Right renal pelvis (tissue), 4 donors: ENCODE measurements at regions not wholly inside any gene's neighbourhood (a gene's known extent, or its start where the extent isn't known, plus 50 kb on each side); places are given as distances from the start of the nearest gene placed in this dataset.

Source experiments
- DNase-seq, 4 donors: peaks; one replicate each; pipeline ENCODE4 v3.0.0-alpha.2; 2013; ENCODE audit warnings: low read depth in 4 of 4, low spot score in 3 of 4, missing footprints in 1 of 4

DNA sequence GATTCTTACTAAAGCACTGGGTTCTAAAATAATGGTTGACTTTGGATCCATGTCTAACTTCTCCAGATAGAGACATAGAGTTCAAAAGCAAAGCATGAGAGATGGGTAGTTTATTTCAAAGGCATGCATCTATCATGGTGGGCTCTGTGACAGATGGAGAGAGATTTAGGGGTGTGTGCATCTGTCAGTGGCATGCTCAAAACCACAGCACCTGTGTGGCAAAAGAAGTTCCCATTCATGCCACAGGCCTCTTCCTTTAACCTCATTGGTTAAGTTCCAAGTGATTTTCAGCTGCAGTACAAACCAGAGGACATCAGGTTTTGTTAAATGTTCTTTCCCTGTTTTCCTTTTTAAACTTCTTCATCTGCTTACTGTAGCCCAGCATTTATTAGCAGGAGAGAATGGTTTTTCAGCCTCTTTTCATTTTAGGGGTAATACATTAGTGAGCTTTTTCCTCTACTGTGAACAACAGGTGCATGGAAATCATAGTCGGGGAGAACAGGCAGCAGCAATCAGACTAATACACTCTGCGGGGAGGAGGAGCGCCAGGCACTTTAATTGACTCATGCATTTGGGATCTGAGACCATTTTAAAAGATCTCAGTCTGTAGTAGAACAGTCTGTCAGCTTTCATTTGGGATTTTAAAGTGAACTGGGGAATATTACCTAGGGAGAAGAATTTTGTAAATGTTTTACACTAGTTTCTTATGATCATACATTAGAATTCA is 52.4 kb upstream of the UPP2 start:
- no peak for DNase-seq

DNA sequence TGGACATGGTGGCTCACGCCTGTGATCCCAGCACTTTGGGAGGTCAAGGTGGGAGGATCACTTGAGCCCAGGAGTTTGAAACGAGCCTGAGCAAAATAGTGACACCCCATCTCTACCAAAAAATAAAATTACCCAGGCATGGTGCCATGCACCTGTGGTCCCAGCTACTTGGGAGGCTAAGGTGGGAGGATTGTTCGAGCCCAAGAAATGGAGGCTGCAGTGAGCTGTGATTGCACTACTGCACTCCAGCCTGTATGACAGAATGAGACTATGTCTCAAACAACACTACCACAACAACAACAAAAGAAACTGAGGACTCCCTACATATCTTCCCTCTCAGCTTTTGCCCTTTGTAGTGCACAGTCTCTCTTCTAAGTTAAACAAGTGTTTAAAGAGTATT is 53.3 kb upstream of the UPP2 start:
- no peak for DNase-seq

DNA sequence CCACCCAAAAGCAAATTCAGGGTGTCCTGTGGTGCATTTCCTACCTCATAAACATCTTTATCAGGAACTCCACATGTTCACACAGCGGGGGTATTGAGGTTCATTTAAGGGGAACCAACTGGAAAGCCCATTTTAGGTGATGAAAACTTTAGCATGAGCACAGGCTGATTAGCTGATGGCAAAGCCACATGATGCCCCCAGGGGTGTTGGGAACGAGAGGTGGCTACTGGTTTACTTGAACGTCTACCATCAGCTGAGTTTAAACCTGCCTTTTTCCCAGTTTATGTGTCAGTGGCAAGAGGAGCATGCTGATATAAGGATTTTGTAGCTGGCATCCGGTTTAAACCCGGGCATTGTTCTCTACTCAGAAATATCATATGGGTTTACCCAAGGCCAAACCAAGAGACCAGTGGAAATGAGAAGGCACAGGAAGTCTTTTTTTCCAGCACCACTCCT is 54.5 kb upstream of the UPP2 start:
- DNase-seq: no peak

DNA sequence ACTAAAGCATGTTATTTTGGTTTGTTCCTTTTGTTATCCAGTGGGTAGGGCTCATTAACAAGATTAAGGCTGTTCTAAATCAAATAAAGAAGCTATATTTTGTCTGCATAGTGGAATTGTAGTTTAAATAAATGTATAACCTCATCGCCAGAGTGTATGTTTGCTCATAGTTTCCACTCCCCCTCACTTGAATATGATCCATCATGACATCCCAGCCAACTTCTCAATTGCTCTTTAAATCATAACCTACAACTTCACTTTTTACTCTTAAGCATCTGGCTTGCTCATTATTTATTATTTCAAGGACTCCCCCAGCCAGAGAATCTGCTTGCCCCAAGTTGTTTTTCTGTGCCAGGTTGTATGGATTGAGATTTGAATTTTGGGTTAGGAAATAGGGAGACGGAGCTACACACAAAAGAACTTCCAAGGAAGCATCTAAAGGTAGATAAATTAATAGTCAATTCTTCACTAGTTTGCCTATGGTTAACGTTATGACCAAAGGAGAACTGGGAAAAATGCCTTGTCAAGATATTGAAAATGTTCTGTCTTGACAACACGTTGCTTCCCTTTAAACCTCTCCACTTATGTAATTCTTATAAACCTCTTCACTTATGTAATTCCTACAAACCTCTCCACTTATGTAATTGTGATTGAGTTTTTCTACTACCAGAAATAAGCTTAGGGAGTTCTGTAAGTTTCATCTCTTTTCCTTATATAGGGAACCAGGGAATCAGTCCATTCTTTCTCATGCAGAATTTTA is 55.4 kb upstream of the UPP2 start:
- DNase-seq: no peak

DNA sequence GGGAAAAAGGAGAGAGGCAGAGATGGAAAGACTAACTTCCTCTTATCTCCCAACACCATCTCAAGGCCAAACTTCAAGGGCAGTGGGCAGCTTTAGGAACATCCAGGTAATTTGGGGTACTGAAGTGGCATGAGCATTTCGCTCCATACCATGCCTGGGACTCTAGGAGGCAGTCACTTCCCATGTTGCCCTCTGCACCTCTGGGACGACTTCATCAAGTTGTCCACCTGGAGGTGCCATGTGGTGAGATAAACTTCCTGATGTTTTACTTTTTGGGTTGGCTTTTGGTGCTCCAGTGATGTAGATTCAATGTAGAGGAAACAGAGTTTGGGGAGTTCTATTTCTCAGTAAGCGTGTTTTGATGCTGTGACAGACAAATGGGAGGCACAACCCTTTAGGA is 56.3 kb upstream of the UPP2 start:
- DNase-seq: no peak

DNA sequence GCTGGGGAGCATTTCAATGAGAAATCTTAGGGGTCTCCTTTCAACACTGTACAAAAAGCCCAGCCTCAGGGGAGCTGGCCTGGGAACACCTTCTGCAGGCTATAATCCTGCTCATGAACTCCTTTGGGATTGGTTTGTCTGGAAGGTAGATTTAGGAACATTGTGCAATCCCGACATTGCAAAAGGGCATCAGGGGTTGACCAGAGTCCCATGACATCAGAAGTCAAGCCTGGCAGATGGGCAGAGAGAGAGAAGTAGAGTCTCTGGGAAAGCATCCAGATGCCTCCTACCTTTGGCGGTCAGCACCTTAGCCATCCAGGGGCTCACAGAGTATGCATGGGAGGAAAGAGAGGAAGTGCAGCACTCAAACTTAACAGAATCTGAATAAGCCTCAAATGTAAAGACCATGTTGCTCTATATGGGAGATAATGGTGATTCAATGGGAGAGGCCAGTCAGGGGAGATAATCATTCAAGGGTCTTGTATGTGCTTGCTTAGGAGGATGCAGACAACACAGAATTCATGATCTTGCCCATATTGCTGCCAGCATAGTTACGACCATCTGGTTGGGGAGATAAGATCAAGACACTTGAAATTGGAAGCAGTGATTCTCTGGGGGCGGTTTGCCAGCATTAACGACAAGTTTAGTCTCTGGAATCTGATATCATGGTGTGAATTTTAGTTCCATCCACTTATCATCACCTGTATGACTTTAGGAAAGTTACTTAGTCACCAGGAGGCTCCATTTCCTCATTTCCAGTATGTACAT is 58.3 kb upstream of the UPP2 start:
- no peak for DNase-seq

DNA sequence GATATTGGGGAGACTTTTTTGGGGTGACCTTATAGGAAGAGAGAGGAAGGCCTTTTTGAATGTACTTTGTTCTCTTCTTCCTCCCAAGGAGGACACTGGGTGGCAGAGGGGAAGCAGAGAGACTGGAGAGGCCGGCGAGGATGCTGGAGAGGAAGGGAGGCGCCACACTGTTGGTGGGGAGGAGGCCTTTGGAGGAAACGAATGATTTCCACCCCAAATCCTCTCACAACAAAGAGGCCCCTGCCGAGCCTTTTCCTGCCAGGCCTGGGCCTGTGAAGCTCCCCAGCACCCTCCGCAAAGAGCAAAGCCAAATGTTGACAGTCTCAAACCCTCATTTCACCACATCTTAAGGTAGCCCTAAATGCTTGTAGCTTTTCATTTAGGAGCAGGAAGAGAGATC is 59.0 kb upstream of the UPP2 start:
- no peak for DNase-seq

DNA sequence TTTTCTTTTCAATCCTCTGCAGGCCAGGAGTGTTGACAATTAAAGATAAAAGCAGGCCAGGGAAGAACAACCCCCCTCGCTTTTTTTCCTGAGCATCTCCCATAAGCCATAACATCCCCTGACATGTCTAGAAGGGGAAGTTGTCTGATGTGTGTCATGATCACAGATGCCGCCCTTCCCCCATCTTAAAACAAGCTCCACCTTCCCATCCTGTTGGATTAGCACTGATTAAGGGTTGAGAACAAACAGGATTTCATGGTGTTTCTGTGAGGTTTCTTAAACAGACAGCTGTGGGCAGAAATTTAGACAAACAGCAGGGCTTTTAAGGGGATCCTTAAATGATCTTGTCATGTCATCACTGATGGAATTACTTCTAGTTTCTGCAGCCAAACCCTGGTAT is 59.4 kb upstream of the UPP2 start:
- DNase-seq: no peak

DNA sequence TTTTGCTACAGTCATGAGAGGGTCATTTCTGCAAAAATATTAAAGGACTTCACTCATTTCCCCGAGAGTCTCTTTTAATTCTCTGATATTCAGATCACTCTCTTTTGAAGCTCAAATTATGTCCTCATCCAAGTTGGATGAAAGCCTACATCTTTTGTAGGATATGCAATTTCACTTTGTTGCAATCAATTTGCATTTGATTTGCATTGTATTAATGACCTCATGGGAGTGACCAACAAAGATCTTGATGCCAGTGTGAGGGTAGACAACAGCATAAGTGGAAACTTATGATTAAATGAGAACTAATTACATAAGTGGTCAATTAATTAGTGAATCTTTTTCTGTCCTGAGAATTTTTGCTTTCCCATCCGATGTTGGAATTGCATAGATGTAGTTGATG is 60.3 kb upstream of the UPP2 start:
- DNase-seq: no peak

DNA sequence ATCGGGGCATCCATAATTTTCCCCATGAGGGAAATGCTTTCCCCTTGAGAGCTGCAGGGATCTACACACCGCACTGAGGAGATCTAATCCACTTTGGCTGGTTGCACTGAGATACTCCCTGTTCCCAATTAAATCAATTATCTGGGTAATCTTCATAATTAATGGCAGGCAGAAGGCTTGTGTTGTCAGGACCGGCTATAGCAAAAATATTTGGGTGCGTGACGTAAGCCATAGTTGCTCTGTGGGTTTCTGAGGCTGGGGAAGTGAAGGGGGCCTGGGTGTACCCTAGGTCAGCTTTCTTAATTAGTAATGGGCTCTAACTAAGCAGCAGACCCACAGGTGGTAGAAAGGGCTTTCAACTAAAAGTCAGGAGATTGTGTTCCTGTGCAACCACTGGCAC is 62.8 kb upstream of the UPP2 start:
- DNase-seq: no peak

DNA sequence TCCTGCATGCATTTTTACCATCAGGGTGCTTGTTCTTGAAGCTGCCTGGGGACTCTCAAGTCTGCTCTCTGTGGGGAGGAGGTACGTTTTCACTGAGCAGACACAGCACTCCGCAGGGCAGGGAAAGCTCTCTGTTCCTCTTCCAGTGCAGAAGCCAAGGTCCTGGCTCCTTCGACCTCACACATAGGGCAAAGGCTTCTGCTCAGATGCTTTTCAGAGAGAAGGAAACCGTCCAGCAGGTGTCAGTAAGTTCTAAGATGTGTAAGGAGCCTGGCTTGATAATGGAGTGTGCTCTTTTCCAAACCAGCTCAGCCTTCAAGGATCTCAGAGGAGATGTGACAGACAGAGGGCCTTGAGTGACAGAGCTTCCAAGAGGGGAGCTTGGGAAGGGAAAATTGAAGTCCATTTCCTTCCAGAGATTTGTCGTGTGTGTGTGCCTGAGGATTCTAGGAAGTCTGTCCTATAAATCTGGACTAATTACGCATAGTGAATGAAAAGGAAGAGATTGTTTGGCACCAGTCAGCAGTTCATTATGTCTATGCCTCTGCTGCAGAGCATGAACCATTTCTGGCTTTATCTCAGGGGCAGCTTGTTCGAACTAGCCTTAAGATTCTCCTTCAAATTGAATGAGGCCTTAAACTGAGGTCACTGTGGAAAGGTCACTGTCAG is 67.3 kb upstream of the UPP2 start:
- DNase-seq: peak in 3 of 4 donors; percentile 55 to 72 (median 61)

DNA sequence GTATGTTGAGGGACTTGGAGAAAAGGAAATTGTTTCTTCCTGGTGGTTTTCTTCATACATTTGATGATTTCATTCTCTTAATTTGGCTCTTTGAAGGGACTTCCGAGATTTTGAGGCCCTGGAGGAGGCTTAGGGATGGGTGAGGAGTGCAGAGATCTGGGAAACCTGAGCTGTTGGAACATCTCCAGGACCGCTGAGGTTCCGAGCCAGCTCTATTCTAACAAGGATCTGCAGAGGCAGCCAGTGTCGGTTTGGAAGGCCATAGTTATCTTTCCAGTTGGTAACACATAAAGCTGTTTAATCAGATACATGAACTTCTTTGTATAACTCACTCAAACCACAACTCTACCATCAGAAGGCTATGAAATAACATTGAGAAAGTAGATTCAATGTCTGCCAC is 70.3 kb upstream of the UPP2 start:
- DNase-seq: no peak

DNA sequence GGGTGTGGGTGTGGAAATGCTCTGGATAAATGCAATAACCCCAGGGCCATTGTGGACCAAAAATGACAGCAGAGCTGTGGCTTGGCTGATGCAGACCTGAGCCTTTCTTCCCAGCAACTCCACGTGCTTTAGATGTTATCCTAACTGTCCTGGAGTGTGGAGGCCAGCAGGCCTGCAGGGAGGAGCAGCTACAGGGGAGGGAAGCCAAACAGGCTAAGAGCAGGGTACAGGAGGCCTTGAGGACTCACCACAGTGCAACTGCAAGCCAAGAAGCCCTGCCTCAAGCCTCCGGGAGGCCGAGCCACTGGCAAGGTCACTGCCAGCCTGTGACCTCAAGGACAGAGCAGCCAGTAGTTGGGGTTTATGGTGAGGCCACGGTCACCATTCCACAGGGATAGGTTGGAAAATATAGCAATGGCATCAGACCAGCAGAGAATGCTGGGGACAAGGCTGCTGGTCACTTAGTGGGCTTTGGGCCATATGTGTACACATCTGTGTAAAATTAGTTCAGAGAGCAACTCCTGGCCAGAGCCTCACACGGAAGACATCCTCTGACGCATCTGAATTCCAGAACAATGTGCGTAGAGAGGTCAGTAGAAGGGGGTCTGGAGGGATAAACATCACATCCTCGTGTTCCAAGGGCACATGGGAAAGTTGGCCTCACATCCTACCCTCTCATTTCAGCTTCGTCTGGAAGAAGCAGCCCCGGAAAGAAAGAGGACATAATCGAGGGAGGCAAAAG is 76.2 kb upstream of the UPP2 start:
- DNase-seq: no peak

DNA sequence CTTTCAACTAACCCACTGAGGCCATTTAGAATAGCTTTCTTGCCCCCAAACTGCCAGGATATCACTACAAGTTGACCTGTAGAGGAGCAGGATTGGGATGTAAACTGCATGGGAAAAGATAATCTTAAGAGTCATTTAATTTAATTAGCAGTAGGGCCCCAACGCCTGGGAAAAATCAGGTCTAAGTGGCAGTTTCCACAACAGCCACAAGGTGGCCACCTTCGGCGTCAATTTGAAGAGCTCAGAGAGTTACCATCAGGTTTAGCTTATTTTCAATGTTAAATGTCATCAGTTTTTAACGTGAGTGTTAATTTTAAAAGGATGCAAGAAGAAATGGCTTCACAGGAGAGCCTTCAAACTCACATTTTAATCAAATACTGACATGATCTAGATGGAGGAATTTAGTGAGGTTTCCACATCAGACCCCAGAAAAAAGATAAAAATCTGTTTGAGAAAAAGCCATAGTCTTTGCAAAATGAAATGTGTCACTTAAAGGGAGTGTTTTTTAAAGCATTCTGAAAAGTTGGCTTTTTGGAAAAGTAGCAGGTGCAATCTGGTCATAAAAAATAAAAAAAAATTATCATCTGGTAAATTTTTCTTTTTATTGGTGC is 77.3 kb upstream of the UPP2 start:
- DNase-seq: no peak

DNA sequence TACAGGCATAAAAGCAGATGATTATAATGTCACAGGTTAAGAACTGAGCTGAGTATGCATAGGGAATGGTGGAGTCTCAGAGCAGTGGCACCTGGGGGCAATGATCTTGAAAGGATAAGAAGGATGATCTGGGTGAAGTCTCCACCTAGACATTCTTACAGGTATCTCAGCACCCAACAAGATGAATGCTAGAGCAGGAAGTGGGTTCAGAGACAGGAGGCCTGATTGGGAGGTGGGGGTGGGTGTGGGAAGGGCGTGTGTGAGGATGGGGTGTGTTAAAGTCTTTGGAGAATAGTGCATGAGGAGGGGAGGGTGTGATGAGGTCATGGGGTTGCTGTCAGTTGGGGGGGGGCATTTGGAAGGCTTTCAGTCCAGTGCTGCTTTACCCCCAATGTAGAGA is 78.8 kb upstream of the UPP2 start:
- DNase-seq: no peak

DNA sequence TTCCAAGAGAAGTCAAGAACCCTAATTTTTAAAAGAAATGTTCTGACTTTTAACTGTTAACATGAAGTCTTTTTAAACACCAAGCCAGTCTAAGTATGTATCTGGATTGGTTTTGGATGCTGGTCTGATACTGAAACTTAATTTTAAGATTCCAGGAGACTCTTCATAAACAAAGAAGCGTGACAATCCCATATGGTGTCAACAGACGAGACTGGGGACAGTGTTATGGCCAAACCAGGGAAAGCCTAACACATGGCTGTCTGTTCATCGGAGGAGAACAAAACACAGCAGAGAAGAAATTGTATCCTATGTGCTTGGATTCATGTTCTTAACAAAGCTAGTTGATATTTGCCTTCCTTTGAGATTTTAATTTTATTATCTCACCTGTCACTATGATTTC is 80.5 kb upstream of the UPP2 start:
- no peak for DNase-seq

DNA sequence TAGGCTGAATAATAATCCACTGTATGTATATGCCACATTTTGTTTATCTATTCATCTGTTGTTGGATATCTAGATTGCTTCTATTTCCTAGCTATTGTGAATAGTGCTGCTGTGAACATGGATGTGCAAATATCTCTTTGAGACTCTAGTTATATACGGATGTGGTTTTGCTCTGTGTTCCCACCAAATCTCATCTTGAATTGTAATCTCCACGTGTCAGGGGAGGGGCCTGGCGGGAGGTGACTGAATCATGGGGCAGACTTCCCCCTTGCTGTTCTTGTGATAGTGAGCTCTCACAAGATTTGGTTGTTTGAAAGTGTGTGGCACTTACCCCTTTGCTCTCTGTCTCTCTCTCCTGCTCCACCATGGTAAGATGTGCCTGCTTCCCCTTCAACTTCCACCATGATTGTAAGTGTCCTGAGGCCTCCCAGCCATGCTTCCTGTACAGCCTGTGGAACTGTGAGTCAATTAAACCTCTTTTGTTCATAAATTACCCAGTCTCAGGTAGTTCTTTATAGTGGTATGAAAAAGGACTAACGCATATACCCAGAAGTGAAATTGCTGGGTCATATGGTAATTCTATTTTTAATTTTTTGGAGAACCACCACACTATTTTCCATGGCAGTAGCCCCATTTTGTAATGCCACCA is 86.1 kb upstream of the UPP2 start:
- no peak for DNase-seq

DNA sequence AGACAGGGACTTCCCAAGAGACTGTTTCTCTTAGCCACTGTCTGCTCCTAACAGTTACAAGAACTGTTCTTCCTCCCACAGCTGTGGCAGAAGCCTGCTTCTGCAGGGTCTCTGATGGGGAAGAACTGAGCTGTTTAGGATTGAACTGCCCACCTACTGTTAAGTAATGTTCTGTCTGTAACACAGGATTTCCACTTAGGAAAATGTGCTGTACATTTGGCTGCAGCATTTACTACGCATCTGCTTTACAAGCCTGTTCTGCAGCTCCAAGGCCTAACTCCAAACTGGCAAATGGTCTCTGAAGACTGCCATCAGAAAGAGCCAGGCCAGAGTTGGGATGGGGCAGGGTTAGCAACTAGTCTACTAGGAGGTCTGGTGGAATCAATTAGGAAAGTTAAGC is 87.8 kb upstream of the UPP2 start:
- no peak for DNase-seq

DNA sequence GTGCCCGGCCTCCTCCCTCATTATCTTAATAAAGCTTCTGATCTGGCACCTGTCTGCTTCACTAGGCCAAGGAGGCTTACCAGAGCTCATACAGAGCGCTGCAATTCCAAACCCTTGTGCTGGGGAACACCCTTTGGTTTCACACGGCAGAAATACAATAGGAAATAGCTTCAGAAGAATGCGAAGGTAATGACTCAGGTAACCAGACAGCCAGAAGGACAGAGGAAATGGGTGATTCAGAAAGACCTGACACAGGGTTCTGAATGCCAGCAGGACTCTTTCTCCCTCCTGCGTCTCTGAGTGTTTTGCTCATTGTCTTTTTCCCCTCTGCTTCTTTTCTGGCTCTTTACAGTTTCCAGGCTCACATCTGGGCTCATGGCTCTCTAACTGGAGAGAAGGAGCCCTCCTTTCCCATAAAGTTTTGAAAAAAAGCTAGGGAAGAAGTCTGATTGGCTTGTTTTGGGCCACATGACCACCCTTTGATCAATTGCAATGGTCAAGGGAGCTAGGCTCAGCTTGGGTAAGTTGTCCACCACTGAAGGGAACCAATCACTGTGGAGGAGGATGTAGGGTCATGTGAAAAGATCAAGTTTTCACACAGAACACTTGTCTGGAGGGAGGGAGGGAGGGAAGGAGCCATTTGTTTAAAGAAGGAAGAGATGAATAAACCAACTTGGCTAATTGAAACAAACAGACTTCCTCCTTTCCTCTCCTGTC is 90.5 kb upstream of the UPP2 start:
- DNase-seq: no peak
